ENCODE measurements at regions not wholly inside any gene's neighbourhood (a gene's known extent, or its start where the extent isn't known, plus 50 kb on each side); places are given as distances from the start of the nearest gene placed in this dataset.

DNA sequence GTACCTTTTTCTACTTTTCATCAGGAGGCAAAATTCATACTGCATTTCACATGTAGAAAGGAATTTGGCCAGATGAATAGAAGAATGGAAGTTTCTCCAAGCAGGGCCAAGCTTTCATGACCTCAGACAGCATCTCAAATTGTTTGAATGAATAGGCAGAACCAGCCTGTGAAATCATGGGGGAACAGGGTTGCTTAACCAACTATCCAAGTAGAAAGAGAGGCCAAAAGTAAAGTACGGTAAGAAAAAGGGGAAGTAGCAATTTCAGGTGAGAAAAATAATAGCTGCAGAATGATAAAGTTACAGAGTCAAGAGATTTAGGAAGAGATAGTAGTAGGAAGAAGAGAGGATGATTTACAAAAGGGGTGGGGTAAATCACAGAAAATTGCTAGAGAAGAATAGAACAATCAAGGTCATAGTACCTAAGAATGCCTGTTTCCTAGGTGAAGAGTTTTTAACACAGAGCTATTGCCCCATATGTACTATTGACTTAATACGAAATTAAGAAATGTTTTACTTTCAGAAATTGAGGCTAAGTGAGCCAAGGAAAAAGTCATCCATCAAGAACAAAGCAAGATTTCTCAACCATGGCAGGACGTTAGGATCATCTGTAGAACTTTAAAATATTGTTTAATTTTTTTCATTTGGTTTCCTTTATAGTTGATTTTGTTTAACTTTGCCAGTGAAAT lies 177.1 kb upstream of the TET2 start:
- DNase-seq: no peak

DNA sequence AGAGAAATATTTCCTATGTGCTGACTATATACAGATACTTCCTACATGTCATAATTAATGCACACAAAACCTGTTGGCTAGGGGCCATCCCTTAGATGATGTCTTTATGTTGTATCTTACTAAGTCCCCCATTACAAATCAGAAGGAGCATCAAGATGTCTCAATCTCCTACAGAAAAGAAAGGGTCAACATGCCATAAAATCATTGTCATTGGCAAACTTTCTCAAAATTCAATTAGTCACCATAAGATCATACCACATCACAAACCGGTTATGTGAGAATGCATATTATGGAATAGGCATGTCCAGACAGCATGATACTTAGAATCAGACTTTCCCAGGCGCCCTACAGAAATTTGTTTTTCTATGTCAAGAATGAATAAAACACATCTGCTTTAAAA lies 175.2 kb upstream of the TET2 start:
- DNase-seq: no peak

DNA sequence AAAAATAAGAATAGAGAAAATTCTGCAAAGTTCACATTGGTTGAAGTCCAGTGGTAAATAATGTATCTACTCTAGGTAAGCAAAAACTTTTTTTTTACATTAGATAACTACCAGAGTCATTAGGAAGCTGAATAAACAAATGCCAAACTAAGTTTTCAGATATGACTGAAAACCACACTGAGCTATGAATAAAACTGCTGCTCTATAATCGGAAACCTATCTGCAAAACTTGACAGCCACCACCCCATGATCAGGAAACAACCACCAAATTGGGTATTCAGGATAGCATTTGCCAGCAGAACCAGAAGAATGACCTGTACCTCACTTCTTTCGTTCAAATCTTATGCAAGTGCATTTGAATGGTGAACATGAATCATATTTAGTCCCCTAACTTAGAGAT lies 173.0 kb upstream of the TET2 start:
- DNase-seq: no peak

DNA sequence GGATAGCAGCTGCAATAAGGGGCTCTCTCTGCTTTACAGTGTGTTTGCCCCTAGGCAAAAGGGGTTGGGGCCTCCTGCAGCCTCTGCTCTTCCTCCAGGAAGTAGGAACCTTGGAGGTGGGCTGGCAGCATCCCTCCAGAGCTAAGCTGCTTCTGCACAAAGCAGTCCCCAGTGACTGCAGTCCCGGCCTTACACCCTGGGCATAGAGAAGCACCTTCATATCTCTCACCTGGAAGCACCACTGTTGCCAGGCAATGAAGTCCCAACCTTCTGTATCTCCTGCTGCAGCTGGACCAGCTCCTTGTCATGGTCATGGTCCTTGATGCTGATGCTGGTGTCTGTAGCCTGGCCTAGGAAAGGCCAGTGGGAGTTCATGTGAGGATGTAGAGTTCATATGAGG lies 171.1 kb upstream of the TET2 start:
- DNase-seq: no peak

DNA sequence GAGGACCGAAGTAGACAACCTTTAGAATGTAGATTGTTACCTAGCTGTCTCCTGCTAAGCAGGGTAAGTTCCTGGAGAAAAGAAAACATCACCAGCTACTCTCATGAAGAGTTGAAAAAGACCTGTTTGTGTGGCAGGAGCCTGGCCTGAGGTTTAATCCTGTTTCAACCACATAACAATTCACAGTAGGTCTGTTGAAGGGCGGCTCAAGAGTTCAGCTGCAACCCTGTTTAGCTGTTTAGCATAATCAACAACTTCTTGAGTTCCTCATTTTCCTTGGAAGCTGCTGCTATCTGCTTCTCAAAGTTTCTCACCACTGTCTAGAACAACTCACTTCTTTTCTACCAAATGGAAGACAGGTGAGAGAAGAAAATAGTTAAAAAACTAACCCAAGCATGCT lies 170.4 kb upstream of the TET2 start:
- DNase-seq: no peak

DNA sequence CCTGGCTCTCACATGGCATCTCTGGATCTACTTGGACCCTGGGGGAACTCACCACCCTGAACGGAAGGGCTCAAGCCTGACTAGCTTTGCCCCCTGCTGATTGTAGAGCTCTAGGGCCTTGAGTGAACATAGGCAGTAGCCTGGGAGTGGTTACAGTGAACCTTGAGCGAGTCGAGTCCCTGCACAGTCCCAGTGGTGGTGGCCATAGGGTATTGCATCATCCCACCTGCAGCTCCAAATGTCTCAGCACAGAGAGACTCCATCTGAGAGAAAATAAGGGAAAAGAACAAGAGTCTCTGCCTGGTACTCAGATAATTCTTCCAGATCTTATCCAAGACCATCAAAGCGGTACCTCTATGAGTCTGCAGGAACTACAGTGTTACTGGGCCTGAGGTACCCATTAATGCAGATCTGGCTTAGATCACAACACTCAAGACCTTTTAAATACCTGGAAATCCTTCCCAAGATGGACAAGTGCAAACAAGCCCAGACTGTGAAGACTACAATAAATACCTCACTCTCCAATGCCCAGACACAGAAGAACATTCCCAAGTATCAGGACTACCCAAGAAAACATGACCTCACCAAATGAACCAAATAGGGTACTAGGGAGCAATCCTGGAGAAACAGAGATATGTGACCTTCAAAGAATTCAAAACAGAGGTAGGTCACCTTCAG lies 167.5 kb upstream of the TET2 start:
- DNase-seq: no peak

DNA sequence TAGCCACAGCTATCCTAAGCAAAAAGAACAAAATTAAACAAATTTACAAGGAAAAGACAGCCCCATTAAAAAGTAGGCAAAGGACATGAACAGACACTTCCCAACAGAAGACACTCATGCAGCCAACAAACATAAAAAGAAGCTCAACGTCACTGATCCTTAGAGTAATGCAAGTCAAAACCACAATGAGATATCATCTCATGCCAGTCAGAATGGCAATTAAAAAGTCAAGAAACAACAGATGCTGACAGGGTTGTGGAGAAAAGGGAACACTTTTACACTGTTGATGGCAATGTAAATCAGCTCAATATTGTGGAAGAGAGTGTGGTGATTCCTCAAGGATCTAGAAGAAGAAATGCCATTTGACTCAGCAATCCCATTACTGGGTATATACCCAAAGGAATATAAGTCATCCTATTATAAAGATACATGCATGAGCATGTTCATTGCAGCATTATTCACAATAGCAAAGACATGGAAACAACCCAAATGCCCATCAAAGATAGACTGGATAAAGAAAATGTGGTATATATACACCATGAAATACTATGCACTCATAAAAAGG lies 163.0 kb upstream of the TET2 start:
- DNase-seq: no peak

DNA sequence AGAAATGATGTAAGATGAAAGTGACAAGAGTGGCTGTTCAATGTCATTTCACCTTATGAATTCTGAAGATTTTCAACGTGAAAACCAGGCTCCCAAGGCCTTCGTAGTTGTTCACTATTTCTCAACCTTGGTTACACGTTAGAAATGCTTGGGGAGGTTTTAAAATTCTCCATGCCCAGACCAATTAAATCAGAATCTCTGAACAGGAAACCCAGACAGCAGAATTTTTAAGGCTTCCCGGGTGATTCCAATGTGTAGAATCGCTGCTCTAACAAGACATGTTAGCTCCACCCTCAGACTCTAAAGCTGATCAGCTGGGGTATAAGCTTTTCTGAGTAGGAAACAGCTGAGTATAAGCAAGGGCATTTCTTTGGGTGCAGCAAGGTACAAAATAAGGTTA lies 160.4 kb upstream of the TET2 start:
- no peak for DNase-seq

DNA sequence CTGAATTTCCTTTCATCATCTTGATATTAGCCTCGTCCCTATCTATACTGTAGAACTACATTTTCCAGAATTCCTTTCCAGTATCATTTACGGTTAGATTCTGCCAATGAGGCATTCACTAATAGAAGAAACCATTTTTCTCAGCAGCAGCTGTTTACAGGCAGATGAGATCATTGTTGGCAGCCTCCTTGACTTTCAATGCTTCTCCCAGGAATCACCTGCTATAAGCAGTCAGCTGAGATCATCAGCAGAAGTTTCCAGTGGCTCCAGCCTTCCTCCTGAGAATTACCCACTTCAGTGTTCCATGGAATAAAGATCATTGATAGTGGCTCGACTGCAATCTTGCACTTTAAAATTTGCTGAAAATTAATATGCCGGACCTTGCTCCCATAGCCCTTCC lies 157.3 kb upstream of the TET2 start:
- no peak for DNase-seq

DNA sequence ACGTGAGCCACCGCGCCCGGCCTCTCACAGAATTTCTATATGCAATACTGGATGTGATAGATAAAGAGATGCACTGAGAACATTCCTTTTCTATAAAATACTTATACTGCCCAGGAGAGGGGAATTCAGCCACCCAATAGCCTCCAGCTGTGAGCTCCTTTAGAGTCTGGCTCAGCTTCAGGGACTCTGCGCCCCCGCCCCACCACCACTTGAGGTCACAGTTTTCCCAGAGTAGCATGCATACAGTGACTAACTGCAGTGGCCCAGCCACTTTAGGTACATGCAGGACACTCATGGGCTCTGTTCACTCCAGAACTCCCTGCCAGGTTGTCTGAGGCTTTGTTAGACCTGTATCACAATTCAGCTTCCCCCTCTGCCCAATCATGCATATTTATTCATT lies 144.4 kb upstream of the TET2 start:
- DNase-seq: no peak

DNA sequence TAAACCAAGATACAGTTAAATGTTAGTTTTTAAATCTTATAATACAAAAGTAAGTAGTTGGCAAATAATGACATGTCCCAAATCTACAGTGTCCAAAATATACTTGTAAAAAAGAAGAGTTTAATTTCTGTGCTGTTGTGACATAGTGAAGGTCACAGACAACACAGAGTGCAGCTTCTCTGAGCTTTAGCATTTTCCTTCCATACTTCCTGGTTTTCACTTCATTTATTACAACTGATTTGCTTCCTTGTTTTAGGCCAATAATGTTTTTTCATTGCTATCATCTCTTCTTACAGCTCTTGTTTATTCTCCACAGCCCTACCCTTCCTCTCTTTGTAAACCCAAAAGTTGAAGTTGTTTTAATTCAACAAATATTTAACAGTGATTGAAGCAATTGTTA lies 132.4 kb upstream of the TET2 start:
- no peak for DNase-seq

DNA sequence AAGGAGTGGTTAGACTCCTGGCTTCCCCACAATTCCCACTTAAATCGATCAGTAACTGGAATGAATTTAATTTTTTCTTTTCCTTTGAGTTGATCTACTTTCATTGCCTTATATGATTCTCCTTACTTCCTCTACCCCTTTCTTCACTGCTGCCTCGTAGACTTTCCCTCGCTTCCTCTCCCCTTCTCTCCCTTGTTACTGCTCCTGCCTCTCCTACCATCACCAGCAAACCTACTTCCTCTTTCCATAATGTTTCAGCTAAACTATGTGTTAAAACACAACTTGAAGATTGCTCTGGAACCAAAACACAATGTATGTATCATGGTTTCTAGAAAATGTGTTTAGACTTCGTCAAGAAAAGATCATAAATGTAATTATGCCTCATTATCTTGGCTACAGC lies 132.0 kb upstream of the TET2 start:
- DNase-seq: no peak

DNA sequence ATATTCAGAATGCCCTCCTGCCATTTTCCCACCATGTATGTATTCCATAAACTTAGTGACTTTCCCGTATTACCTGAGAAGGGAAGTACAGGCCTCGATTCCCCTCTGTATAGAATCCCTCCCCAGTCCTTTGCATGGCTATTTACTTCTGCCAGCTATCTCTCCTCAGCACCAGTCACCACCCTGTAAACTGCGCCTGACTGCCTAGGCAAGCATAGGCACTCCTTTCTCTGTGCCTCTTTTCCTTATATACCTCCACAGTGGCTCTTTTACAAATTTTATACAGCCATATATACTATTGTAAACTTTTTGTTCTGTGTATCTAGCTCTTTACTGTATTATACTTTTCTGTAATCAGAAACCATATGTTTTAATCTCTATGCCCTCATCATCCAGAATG lies 130.9 kb upstream of the TET2 start:
- no peak for DNase-seq

DNA sequence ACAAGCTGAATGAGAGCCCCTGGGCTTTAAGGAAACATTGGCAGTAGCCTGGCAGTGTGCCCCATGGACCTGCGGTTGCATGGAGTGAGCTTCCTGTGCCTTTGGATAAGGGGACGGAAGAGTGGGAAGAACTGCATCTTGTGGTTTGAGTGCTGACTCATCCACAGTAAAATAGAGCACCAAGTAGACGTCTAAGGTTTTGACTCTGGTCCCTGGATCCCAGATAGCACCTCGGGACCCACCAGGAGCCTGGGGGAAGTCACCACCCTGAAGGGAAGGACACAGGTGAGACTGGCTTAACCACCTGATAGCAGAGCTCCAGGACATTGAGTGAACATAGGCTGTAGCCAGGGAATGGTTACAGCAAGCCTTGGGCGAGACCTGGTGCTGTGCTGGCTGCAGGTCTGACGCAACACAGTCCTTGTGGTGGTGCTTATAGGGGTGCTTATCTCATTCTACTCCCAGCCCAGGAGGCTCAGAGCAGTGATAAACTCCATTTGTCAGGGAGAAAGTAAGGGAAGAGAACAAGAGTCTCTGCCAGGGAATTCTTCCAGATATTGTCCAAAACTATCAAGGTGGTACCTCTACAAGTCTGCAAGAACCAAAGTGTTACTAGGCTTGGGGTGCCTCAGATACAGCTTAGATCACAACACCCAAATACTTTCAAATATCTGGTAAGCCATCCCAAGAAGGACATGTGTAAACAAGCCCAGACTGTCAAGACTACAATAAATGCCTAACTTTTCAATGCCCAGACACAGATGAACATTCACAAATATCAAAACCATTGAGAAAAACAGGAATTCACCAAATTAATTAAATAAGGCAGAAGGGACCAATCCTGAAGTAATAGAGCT lies 123.6 kb upstream of the TET2 start:
- no peak for DNase-seq

DNA sequence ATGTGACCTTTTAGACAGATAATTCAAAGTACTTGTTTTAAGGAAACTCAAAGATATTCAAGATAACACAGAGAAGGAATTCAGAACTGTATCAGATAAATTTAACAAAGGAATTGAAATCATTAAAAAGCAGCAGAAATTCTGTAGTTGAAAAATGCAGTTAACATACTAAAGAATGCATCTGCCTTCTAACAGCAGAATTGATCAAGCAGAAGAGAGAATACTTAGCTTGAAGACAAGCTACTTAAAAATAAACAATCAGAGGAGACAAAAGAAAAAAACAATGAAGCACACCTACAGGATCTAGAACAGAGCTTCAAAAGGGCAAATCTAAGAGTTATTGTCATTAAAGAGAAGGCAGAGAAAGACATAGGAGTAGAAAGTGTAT lies 123.0 kb upstream of the TET2 start:
- no peak for DNase-seq

DNA sequence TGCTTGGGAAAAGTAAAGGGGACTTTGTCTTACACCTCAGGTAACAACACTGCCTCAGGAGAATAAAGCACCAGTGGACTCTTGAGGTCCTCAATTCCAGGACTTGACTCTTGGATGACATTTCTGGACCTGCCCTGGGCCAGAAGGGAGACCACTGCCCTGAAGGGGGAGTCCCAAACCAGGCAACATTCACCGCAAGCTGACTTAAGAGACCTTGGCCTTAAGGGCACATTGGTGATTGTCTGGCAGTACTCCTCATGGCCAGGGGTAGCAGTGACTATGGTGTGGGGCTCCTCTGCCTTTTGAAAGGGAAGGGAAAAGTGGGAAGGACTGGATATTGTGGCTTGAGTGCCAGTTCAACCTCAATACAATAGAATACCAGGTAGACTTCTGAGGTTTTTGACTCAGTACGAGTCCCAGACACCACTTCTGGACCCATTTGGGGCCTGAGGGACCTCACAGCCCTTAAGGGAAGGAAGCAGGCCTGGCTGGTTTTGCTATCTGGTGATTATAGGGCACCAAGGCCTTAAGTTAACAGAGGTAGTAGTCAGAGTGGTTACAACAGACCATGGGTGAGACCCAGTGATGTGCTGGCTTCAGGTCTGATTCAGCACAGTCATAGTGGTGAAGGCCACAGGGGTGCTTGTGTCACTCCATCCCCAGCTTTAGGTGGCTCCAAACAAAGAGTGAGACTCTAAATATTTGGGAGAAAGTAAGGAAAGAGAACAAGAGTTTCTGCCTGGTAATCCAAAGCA lies 121.2 kb upstream of the TET2 start:
- DNase-seq: no peak

DNA sequence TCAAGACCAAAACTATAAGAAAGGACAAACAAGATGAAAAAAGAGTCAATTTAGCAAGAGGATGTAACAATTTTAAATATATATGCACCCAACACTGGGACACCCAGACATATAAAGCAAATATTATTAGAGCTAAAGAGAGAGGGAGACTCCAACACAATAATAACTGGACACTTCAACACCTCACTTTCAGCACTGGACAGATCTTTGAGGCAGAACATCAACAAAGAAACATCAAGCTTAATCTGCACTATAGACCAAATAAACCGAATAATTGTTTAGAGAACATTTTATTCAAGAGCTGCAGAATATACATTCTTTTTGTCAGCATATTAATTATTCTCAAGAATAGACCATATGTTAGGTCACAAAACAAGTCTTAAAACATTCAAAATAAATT lies 109.7 kb upstream of the TET2 start:
- DNase-seq: no peak

DNA sequence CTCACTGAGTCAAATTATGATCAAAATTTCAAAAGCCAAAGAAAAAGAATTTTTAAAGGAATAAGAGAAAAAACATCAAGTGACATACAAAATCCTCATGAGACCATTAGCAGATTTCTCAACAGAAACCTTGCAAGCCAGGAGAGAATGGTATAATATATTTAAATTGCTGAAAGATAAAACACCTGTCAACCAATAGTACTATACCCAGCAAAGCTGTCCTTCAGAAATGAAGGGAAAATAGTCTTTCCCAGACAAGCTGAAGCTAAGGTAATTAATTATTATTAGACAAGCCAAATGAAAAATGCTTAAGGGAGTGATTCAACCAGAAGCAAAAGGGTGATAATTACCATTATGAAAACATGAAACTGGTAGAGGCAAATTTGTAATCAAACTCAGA lies 104.2 kb upstream of the TET2 start:
- DNase-seq: no peak

DNA sequence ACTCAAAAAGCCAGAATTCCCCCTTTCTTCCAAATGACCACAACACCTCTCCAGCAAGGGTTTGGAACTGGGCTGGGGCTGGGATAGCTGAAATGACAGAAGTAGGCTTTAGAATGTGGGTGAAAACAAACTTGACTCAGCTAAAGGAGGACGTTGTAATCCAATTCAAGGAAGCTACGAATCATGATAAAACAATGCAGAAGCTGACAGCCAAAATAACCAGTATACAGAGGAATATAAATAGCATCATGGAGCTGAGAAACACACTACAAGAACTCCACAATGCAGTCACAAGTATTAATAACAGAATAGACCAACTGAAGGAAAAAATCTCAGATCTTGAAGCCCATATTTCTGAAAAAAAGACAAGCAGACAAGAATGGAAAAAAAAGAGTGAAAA lies 95.8 kb upstream of the TET2 start:
- DNase-seq: peak; percentile 26

DNA sequence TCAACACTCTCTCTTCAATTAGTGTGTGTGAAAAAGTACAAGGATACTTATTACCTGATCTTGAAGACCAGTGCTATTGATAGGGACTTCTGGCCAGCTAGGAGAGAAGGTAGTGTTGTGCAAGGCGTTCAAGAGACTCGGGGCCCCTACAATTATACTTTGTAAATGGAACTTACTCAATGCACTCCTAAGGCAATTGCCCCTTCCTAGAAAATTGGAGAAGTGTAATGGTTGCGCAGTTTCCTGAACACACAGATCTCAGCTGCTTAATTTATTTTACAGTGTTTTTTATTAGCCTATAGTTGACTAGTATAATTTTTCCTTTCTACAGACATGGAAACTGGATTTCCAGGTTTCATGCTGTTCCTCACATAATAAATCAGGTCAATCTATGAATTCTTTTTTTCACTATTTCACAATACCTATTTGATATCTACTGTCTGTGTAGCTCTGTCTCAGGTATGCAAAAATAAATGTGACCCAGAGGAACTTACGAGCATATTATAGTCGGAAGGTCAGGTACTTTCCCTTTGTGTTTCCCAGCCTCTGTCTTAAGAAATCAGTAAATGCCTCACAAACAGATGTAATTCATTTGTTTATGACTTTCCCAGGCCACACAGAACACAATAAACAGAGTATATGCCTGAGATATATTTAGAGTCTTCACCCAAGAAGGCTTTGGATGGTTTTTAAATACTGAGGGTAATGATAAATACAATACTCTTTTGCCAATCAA lies 89.1 kb upstream of the TET2 start:
- no peak for DNase-seq

DNA sequence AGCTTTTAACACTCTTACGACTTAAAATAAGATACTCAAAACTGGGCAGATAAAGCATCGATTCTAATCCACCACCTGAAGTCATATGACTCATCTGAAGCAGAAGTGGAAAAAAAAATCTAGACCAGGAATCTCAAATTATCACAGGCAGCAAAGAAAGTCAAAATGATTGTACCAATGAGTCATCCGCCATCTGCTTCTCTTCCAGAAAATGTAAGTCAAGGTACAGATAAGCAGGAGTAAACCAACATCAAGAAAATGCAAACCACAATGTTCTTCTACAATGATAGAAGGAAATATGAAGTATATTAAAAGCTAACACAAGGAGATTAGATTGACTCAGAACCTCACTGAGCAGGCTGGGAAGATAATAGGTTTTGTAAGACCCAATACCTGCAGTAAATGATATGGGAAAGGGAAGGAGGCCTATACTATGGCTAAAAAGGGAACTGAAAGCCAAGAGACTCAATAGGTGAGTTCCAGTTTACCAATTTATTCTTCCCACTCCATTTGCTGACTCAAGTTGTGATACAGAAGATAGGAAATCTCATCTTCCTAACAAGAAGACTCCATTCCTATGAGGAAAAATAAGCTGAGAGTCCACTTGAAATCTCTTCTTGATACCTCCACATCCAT lies 88.4 kb upstream of the TET2 start:
- DNase-seq: no peak

DNA sequence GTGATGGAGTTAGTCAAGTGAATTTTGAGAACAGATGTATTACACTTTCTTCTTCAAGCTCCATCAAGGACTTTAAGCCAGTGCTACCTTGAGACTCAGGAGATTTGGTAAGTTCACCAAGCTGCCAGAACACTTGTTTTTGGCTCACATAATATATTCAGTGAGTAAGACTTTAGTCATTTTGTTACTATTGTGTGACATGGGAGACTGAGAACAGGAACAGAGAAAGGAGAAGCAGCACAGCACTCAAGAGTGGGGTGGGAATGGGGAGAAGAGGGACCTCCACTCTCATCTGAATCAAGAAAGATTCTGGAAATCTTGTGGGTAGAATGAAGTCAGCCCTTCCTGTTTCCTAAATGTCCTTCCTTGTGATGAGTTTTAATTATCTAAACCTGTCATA lies 87.3 kb upstream of the TET2 start:
- DNase-seq: no peak

All from kidney glomerular epithelial cell (primary cell).